GM10248 (cell line): ENCODE measurements at regions not wholly inside any gene's neighbourhood (a gene's known extent, or its start where the extent isn't known, plus 50 kb on each side); places are given as distances from the start of the nearest gene placed in this dataset.

Experiments
- CTCF ChIA-PET: fragments of 300-600 bp; sonication (Branson Sonifier 250); formaldehyde crosslinking; extraction: SDS; loops from one replicate; lab custom pipeline; 2021; ENCODE audit warnings: antibody characterized with exemption; lab: Yijun Ruan, JAX
- POLR2A ChIA-PET: fragments of 350-650 bp; sonication (Branson Sonifier 250); formaldehyde crosslinking; extraction: SDS; loops from one replicate; lab custom pipeline; 2020; ENCODE audit warnings: antibody characterized with exemption; lab: Yijun Ruan, JAX
- DNase-seq: peaks from one replicate; pipeline ENCODE4 v3.0.0; 2012; ENCODE audit errors: extremely low spot score
- CTCF ChIP-seq: IDR thresholded peaks from 2 replicates; pipeline ENCODE4 v1.5.1; 2012; ENCODE audit warnings: mild to moderate bottlenecking, low read depth; ENCODE audit errors: extremely low read depth, missing control alignments, control extremely low read depth

- CTCF ChIA-PET: interaction anchor here (0.8 to 1.3 kb wide), 3 partner anchors 11 to 47 kb away, joined by 3 read pairs; no protein-coding TSS in a partner anchor
- POLR2A ChIA-PET: no interaction called here
- DNase-seq: no peak
- no peak for TF ChIP-seq CTCF
Measured at GRCh38 chr10:88033385-88033784, 170.0 kb downstream of the PTEN start.

DNA sequence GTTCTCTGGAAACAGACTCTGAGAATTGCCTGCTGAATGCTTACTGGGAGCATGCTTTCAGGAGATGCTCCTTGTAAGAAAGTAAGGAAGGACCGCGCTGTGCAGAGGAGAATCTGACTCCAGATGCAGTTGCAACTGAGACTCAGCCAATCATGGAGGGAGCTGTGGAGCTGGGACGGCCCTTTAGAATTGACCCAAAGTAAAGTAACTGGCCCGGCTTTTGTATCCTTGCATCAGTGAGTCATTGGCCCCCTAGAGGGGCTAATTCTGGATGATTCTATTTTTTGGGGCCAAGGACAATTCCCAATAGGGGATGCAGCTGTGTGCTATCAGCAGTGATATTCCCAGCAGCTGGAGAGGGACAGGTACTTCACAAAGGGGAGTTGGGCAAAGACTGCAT is 170.4 kb downstream of the PTEN start:
- no peak for TF ChIP-seq CTCF
- DNase-seq: no peak
- ChIA-PET POLR2A (no interaction called here), CTCF (interaction anchor here (1.1 to 1.3 kb wide), 2 partner anchors 10 to 19 kb away, joined by 3 read pairs; no protein-coding TSS in a partner anchor)

DNA sequence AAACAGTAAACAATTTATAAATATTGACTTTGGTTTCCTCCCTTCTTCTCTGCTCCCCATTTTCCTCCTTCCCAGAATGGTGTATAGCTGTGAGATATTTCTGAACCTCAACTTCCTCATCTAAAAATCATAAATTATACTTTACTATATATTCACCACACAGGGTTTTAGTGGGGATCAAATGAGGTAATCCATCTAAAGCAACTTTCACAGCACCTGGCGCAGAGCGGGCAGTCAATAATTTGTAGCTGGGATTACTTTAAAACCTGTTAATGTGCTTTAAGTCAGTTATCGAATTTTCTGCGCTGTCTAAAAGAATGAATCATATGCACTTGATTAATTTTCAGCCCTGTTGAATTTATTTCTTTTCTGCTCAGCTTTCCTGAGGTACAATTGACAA is 172.7 kb downstream of the PTEN start:
- no peak for TF ChIP-seq CTCF
- CTCF ChIA-PET: interaction anchor here (1.2 to 1.6 kb wide), 2 partner anchors 16 to 78 kb away, joined by 3 to 4 read pairs; no protein-coding TSS in a partner anchor
- DNase-seq: no peak
- POLR2A ChIA-PET: no interaction called here

- ChIA-PET POLR2A (no interaction called here), CTCF (no interaction called here)
- TF ChIP-seq CTCF: no peak
- DNase-seq: no peak
Measured at GRCh38 chr10:88037623-88038022, 174.2 kb downstream of the PTEN start.

- no peak for TF ChIP-seq CTCF
- POLR2A ChIA-PET: no interaction called here
- DNase-seq: no peak
- CTCF ChIA-PET: interaction anchor here (1.9 kb wide), 1 partner anchor 16 kb away, joined by 4 read pairs; no protein-coding TSS in a partner anchor
Measured at GRCh38 chr10:88038268-88038667, 174.8 kb downstream of the PTEN start.

DNA sequence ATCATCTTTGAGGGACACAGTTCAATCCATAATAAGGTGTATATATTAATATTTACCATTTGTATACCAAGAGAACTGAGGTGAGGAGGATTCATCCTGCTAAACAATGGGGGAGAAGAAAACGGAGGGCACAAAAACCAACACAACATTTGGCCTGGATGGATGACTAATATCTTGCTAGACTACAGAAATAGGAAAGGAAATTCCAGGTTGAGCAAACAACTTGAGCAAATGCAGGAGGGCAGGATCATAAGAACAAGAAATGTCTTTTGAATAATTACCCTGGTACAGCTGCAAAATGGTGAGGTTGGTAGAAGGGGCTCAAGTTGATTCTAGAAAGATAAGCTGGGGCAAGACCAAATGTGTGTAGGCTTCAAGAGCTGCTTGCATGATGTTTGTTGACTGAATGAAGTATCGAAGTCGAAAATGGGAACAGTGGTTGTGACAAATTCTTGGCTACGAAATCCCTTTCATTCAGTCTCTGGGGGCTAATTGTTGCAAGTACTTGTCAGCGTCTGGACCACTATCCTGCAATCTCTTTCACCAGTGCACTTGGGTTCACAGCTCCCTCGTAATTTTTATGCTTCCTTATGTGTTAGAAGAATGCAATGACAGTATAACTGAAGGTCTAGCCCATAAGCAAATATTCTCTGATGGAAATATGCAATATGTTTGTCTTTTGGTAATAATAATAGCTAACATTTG is 176.2 kb downstream of the PTEN start:
- no peak for DNase-seq
- CTCF ChIA-PET: interaction anchor here (1.0 to 1.9 kb wide), 6 partner anchors 10 to 79 kb away, joined by 3 to 4 read pairs (median 4); no protein-coding TSS in a partner anchor
- no peak for TF ChIP-seq CTCF
- POLR2A ChIA-PET: no interaction called here
